HepG2 (cell line): ENCODE measurements at regions not wholly inside any gene's neighbourhood (a gene's known extent, or its start where the extent isn't known, plus 50 kb on each side); places are given as distances from the start of the nearest gene placed in this dataset.

ENCODE experiments used
- ATF2 ChIP-seq: sonication (generic); formaldehyde crosslinking; IDR thresholded peaks from 2 replicates; pipeline ENCODE4 v1.4.0; 2020; ENCODE audit warnings: missing genetic modification reagents
- JDP2 ChIP-seq: sonication (generic); formaldehyde crosslinking; IDR thresholded peaks from 2 replicates; pipeline ENCODE4 v1.8.1; 2022; ENCODE audit warnings: missing genetic modification reagents, borderline replicate concordance
- KDM2A ChIP-seq: sonication (generic); formaldehyde crosslinking; IDR thresholded peaks from 2 replicates; pipeline ENCODE4 v1.4.0; 2020; ENCODE audit warnings: low read depth, missing genetic modification reagents, borderline replicate concordance
- KLF6 ChIP-seq: IDR thresholded peaks from 2 replicates; pipeline ENCODE4 v1.8.0; 2016; ENCODE audit warnings: missing biosample characterization, missing genetic modification reagents
- TAF15 ChIP-seq: fragments of 200-400 bp; formaldehyde crosslinking; IDR thresholded peaks from one replicate; pipeline ENCODE4 v1.6.1; 2018; ENCODE audit warnings: mild to moderate bottlenecking, low read depth, low read length; ENCODE audit not compliant: poor library complexity, severe bottlenecking

GRCh38 chrX:39729981-39730661 lies 367.6 kb downstream of the BCOR start:
- no peak for TF ChIP-seq JDP2
- no peak for TF ChIP-seq ATF2 (CRISPR knock-in tag)
- no peak for TF ChIP-seq KDM2A (CRISPR knock-in tag)
- no peak for TF ChIP-seq TAF15
- TF ChIP-seq KLF6 (CRISPR knock-in tag), result no peak
